UCSD-AML1 (cell line): ENCODE measurements at regions not wholly inside any gene's neighbourhood (a gene's known extent, or its start where the extent isn't known, plus 50 kb on each side); places are given as distances from the start of the nearest gene placed in this dataset.

Experiments
- DNase-seq: peaks from one replicate; lab custom pipeline; 2025; ENCODE audit not compliant: unreplicated experiment; lab: John Stamatoyannopoulos, UW

DNA sequence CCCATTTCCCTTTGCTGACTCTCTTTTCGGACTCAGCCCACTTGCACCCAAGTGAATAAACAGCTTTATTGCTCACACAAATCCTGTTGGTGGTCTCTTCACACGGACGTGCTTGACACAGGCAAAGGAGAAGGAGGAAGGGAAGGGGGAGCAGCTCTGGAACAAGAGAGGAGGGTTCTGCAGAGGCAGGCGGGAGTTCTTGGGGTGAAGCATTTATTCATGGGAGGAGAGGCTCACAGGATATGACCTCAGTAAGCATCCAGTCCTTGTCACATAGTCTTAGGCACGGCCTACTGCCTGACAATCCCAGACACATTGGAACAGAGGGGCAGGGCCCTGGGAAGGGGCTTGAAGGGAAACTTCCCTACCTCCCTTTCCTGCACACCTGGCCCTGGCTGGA, 171.7 kb upstream of the HS6ST1 start:
- no peak for DNase-seq

DNA sequence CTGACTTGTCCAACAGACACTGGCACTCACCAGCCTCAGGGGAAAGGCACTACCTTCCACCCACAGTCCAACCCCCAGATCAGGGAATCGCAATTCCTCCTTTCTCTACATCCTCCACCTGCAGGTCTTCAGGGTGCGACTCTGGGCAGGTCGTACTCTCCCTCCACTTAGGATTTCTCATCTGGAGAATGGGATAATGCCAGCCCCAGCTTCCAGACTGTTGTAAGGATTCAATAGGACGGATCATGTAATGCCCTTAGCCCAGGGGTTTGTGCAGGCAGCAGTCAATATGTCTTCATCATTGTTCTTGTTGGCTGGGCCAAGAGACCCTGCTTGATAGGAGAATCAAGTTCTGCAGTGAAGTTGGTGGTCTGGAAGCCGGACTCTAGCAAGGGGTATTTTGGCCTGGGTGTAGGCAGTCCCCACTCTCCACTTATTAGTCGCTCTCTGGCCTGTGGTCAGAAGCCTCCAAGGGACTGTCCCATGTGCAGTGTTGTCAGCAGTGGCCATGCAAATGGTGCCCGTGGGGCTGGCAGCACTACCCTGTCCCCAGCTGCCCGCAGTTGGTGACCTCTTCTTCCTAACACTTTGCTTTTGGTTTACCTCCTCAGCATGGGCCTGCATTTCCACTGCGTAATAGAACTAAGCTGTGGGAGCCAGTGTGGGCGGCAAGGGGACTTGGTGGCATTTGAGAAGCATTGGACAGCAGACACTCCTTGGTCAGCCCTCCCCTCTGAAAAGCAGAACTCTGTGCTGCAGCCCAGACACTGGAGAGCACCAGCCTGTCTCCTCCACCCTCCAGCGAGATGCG, 172.4 kb upstream of the HS6ST1 start:
- DNase-seq, result no peak

DNA sequence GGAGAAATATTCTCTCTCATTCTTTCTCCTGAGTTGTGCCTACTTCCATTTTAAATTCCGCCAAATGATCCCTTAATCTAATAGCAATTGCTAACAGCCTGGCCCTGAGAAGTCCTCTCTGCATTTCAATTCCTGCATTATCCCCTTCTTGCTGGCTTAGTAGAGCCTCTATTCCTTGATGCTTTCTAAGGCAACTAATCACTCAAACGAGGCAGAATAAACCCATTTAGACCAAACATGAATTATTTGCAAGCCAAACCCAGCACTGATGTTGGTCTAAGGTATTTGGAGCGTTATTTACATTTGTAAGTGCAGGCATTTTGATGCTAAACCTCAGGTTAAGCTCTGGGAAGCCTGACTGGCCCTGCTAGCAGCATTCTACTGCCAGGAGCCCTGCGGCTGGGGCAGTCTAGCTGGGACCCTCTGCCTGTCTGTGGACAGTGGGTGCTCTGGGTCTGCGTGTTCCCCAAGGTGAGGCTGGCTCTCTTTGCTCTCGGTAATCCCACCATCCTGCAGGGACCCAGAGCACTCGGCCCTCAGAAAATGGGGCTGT, 173.1 kb upstream of the HS6ST1 start:
- DNase-seq, result no peak

DNA sequence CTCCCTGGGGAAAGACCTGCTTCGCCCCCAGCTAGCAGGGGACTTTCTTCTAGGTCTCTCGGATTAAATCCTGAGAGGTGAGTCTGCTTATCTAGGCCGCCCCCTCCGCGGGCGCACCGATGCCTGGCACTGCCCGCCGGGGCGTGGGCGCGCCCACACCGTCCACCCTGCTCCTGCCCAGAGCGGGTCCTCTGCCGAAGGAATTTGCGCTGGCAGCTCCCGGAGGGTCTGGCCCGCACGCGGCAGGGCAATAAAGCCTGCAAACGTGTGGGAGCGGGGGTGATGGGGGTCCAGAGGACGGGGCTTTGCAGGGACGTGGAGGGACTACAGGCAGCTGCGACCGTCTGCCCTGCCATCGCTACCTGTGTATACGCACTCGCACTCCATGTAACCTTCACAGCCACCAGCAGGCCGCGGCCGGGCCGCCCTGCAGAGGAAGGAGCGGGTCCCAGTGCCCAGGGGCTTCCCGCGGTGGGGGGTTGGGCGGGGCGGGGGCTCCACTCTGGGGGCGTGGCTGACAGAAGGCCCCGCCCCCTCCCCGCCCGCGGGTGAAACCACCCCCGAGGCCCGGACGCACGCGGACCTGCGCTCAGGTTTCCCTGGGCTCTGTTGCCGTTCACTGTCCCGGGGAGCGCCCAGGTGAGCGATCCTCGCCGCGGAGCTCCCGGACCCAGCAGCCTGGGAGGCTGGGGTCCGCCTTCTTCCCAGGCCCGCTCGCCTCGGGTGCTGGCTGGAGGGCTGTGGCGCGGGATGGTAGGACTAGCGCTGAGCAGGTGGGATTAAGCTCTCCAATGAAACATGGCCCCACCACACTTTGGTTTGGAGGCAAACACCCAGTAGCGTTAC, 174.5 kb upstream of the HS6ST1 start:
- no peak for DNase-seq

DNA sequence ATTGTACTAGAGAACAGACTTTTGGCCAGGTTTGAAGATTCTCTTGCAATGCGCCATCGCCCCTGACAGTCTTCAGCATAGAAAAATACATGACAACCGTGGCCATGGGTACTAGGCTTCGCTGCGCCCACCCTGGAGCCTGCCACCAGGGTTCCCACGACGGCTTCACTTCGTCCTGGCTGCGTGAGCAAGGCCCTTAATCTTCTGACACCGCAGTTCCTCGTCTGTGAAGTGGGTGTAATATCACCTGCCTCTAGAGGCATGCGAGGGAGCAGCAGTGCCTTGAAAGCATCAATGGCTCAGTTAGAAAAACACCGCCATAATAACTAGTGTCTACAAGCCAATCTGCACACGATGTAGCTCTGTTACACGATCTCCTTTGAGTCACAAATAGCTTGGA, 175.2 kb upstream of the HS6ST1 start:
- no peak for DNase-seq

DNA sequence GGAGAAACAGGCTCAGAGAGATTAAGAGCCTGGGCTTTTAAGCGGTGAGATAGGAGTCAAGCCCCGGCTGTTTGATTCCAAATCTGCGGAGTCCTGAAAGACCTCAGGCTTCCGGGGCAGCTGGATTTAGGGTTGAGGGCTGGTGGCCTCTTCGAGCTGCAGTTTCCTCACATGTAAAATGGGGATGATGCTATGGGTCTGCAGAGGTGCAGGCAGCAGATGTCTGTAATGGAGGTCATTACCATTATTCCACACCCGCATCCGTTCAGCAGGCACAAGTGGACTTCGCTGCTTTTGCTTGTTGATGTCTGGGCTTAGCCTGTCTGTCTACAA, 175.6 kb upstream of the HS6ST1 start:
- DNase-seq, result no peak

DNA sequence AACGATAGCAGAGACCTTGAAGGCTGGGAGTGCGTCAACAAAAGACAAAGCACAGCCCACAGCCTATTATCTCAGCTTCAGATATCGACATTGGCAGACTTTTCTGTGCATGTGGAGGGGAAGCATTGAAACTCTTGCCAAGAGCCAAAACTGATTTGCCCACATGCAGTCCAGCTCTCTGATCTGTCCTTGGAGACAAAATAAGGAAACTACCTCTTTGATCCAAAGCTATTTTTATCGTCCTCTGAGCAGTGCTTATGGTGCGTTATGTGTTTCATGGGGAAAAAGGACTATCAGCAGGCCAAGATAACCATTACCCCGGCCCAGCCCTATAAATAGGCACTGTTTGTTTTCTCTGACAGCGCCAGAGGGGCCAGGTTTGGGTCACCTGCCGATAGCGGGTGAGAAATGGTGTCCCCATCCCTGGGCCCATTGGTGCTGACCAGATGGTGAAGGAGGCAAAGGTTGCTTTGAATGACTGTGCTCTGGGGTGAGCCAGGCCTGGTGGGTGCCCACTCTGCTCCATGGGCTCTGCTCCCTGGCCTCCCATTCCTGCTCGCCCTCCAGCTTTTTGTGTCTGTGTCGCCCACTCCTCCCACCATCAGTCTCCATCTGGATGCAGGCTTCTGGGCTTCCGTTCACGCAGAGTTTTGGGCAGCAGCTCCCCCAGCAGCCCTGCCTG, 176.1 kb upstream of the HS6ST1 start:
- DNase-seq, result no peak

DNA sequence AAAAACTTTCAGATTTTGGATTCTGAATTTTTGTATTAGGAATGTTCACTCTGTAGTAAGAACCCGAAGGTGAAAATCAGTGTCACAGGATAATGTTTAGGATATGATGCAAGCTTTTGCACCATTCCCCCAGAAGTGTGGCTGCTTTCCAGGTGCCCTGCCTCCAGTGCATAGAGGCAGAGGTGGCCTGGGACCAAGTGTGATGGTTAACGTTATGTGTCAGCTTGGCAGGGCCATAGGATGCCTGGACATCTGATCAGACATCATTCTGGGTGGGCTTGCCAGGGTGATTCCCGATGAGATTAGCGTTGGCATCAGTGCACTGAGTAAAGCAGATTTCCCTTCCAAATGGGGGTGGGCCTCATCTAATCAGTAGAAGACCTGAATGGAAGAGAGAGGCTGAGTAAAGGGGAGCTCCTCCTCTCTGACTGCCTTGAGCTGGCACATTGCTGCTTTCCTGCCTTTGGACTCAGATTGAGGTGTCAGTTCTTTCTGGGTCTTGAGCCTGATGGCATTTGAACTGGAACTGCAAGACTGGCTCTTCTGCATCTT, 177.4 kb upstream of the HS6ST1 start:
- DNase-seq, result no peak

DNA sequence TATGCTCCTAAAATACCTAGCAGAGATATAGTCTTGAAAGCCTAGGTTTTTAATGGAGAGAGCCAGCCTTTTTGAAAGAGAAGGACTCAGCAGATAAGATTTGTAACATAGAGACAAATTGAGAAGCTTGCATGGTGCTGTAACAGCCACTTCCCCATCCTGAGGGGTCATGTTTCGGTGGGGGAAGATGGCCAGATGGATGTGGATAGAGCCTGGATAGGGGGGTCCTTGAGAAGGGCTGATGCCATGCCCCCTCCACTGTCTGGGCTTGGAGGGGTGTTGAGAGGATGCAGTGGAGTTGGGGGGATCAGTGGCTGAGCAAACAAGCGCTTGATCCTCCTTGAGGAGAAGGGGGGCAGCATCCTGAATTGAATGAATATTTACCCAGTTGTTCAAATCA, 178.0 kb upstream of the HS6ST1 start:
- no peak for DNase-seq

DNA sequence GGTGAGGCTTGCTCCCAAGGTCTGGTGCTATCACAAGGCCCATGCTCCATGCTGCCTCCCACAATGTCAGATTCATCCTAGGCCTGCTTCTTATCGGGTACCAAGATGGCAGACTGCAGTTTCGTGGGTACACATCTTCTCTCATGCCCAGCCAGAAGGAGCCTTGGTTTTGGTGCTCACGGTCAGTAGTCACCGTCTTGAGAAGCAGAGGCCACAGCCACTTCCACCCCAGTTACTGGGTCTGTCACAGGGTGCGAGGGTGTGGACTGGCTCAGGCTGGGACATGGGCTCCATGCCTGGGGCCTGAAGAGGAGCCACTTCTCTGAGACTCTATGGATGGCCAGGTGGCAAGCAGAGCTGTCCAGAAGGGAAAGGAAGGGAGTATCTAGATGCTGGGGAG, 178.8 kb upstream of the HS6ST1 start:
- no peak for DNase-seq

DNA sequence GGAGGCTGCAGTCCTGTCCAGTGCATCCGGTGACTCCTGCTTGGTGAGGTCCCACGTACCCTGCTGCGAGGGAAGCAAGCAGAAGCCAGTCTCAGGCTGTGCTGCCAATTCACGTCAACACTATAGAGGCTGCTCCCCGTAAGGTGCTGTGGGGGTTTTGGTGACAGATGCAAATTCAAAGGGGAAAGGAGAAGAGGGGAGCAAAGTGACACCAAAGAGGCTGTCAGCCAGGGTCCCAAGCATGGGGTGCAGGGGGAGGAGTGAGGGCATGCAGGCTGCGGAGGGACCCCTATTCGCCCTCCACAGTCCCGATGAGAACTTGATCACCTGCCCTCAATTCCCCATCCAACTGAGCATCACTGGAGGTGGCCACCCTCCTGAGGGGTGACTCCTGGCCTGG, 179.4 kb upstream of the HS6ST1 start:
- DNase-seq, result no peak

DNA sequence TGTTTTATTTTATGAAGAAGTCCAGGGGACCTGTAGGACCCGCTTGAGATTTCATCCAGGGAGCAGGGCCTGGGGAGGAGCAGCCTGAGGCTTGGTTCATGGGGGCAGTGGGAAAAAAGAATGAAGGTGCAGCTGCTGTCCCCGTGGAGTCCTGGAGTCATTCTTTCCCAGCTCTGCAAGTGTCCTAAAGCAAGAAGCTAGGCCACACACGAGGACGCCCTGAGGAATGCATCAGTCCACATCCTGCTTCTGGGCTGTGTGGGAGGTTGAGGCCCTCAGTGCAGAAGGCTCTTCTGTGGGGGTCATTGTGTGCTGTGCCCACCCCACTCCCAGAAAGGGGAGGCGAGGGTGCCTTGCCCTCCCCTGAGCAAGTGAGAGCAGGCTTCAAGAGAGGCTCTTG, 179.9 kb upstream of the HS6ST1 start:
- DNase-seq, result no peak

DNA sequence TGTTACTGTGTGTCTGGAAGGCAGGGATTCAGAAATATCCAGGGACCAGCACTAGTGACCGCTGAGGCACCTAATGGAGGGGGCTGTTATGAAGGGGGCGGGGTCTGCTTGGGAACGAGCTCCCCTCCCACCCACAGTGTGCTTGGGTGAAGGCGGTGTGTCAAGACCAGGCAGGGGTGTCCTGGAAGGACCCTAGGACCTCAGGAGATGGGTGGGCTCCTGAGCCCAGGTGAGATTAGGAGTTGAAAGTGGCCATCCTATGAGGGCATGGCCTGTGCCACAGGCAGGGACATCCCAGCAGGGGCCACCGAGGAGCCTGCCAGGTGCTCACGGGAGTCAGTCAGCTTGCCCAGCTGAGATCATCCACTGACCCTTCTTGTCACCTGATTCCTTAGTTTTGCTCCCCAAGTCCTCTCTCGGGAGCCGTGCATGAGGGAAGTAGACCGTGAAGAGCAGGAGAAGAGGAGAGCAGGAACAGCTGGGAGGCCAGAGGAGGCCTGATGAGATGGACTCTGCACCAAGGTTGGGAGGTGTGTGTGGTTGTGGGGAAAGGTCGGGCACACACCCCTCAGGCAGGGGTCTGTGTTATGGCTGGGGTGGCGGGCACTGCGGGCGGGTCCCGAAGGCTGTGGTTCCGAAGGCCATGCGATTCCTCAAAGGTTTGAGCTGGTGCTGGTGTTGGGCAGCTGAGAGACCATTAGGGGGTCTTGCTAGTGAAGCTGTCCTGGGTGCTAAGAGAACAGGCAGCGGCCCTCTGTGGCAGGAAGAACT, 180.9 kb upstream of the HS6ST1 start:
- no peak for DNase-seq

DNA sequence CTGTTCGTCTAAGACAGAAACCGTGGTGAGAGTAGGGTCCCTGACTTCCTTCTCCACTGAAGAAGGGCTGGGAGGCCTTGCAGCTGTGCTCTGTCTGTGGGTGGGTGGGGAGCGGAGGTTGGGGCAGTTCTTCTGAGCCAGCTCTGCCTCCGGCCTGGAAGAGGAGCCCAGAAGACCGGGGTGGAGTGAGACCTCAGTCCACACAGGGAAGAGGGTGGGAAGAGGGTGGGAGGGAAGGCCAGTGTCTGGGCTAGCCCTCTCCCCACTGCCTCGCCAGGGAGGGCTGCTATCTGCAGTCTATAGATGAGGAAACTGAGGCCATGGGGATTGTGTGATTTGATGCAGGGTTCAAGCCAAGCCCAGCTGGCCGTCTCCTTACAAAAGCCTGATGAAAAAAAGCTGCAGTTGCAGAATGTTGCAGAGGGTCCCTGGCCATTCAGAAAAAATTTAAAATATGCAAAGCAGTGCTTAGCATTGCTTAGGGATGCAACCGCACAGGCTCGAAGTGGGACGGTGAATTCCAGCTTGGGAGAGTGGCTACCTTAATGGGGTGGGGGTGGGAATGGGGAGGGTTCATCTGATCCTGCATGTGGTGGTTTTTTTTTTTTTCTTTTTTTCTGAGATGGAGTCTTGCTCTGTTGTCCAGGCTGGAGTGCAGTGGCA, 181.6 kb upstream of the HS6ST1 start:
- no peak for DNase-seq

DNA sequence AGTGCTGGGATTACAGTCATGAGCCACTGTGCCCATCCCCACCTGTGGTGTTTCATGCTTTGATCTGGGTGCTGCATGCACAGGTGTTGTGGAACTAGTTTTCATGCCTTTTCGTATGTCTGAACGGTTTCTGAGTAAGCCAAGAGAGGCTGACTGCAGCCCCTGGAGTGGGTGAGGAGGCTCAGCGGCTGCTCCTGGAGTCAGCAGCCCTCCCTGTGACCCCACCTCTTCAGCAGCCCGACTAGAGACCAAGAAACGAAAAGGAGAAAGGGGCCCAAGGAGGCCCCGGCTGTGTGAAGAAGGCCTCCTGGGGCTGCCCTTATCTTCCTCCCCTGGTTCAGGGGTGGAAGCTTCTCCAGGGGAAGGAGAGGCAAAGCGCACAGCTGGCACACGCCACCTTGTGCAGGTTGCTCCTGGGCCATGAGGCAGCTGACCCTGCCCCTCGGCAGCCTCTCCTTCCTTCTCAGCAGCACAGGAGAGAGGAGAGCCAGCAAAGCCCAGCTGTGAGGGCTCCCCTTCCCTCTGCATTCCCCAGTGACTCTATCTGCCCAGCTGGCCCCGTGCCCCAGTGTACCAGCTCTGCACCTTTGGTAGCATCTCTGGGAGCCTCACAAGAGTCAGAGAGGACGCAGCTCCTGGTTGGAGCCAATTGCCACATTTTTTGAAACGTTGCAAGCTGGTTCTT, 182.5 kb upstream of the HS6ST1 start:
- DNase-seq, result no peak

DNA sequence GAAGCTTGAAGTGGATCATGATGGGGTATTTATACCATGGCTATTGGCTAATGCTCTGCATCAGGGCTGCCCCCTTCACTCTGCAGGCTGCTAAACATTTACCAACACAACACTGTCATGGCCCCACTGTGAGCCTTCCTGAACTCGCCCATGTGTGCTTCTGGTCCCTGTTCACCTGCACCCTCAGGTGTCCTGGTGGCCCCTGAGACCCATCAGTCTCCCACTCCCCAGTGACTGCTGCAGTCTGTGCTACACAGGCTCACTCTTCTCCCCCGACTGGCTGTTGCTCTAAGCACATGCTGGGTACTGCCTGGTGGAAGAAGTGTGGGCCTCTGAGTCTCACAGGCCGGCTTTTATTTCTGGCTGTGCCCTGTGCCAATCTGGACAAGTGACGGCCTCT, 183.0 kb upstream of the HS6ST1 start:
- DNase-seq, result no peak

DNA sequence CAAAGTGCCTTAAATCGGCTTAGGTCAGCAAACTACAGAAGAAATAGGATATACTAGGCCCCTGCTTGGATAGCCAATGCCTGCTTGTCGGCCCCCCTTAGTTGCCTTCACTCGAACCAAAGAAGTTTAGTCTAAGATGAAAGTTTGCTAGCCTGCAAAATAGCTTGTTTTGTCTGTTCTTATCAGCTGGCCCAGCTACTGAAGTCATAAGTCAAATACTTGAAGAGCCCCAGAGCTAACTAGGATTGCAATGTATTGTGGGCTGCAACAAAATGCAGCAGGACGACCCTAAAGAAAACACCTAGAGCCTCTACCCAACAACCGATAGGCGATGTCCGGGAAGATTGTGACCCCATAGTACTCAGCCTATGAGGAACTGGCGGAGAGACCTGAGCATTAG, 183.5 kb upstream of the HS6ST1 start:
- DNase-seq, result no peak

DNA sequence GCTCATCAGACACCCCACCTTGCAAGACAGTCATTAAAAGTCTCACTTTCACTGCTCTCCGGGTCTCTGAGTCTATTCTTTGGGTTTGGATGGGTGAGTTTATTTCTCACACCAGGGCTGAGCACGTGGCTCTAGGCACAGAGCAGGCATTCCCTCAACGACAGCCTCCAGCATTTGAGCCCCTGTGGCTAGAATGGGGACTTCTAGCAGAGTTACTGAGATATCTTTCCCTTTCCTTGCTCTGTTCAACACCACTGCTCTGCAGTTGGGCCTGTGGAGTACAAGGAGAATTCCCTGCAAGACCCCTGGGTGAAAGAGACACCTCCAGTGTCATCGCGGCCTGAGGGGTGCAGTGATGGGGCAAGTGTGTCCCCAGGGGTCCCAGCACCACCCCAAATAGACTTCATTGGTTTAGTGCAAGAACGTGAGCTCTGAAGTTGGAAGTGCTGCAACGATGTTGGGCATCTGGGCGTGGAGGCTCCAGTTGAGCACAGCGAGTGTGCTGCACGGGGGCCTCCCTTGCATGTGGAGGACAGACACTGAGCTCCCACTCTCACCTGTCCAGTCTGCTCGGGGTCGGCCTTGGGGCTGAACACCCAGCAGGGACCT, 184.1 kb upstream of the HS6ST1 start:
- no peak for DNase-seq
